ENCODE measurements at regions not wholly inside any gene's neighbourhood (a gene's known extent, or its start where the extent isn't known, plus 50 kb on each side); places are given as distances from the start of the nearest gene placed in this dataset.
"Not testable (repeated sequence)": the region's sequence is repeated elsewhere in the genome, so short reads cannot be mapped to it uniquely, and the experiment has no call there.

DNA sequence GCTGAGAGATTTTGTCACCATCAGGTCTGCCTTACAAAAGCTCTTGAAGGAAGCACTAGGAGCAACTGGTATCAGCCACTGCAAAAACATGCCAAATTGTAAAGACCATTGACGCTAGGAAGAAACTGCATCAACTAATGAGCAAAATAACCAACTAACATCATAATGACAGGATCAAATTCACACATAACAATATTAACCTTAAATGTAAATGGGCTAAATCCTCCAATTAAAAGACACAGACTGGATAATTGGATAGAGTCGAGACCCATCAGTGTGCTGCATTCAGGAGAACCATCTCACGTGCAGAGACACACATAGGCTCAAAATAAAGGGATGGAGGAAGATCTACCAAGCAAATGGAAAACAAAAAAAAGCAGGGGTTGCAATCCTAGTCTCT lies 53.1 kb upstream of the SELENOP start:
- H3K27ac Mint-ChIP-seq; H3K4me3 Mint-ChIP-seq; ATAC-seq; CTCF ChIA-PET; DNase-seq; H3K36me3 Mint-ChIP-seq; H3K9me3 Mint-ChIP-seq (ENCODE audit: low read depth); H3K4me1 Mint-ChIP-seq: not testable (repeated sequence)
- peaks cover 35% of the 10 kb centered on the region for H3K27me3 Mint-ChIP-seq

Measured in activated CD8-positive, alpha-beta memory T cell treated with anti-CD3 and anti-CD28 coated beads, Interleukin-2, amount 10 ng/mL, durations not matched to agents 7 days and 5 days (primary cell).